ENCODE measurements at regions not wholly inside any gene's neighbourhood (a gene's known extent, or its start where the extent isn't known, plus 50 kb on each side); places are given as distances from the start of the nearest gene placed in this dataset.
"Not testable (repeated sequence)": the region's sequence is repeated elsewhere in the genome, so short reads cannot be mapped to it uniquely, and the experiment has no call there.

DNA sequence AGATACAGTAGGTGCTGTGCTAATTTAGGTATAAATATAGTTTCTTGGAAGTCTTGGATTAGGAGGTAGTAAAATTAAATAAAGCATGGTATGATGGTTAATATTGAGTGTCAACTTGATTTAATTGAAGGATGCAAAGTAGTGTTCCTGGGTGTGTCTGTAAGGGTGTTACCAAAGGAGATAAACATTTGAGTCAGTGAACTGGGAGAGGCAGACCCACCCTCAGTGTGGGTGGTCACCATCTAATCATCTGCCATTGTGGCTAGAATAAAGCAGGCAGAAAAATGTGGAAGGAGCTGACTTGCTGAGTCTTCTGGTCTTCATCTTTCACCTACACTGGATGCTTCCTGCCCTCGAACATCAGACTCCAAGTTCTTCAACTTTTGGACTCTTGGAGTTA is 153.7 kb upstream of the GK2 start:
- Histone ChIP-seq H3K27ac (no peak overlapping the region), H3K36me3 (no peaks in the 10 kb centered on the region), H3K27me3 (no peaks in the 10 kb centered on the region), H3K9me3 (no peaks in the 10 kb centered on the region), H3K4me3 (no peak overlapping the region), H3K4me1 (no peaks in the 10 kb centered on the region)
- ATAC-seq (no peak), DNase-seq (no peak)
- intact Hi-C loops (cut with DNase I), result no loop called here
- TF ChIP-seq, protein P1, sequence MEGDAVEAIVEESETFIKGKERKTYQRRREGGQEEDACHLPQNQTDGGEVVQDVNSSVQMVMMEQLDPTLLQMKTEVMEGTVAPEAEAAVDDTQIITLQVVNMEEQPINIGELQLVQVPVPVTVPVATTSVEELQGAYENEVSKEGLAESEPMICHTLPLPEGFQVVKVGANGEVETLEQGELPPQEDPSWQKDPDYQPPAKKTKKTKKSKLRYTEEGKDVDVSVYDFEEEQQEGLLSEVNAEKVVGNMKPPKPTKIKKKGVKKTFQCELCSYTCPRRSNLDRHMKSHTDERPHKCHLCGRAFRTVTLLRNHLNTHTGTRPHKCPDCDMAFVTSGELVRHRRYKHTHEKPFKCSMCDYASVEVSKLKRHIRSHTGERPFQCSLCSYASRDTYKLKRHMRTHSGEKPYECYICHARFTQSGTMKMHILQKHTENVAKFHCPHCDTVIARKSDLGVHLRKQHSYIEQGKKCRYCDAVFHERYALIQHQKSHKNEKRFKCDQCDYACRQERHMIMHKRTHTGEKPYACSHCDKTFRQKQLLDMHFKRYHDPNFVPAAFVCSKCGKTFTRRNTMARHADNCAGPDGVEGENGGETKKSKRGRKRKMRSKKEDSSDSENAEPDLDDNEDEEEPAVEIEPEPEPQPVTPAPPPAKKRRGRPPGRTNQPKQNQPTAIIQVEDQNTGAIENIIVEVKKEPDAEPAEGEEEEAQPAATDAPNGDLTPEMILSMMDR (IDR thresholded peaks at IDR 0.05), result no peak

DNA sequence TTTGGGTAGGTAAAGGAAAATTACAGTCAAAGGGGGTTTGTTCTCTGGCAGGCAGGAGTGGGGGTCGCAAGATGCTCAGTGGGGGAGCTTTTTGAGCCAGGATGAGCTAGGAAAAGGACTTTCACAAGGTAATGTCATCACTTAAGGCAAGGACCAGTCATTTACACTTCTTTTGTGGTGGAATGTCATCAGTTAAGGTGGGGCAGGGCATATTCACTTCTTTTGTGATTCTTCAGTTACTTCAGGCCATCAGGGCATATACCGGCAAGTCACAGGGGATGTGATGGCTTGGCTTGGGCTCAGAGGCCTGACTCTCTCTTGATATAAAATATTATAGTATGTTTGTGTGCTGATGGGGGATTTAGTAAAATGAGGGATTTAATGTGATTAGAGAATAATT is 151.4 kb upstream of the GK2 start:
- H3K36me3 ChIP-seq; H3K9me3 ChIP-seq; H3K27me3 ChIP-seq; ATAC-seq; intact Hi-C loops (cut with DNase I); H3K27ac ChIP-seq; DNase-seq; H3K4me1 ChIP-seq; H3K4me3 ChIP-seq: not testable (repeated sequence)

DNA sequence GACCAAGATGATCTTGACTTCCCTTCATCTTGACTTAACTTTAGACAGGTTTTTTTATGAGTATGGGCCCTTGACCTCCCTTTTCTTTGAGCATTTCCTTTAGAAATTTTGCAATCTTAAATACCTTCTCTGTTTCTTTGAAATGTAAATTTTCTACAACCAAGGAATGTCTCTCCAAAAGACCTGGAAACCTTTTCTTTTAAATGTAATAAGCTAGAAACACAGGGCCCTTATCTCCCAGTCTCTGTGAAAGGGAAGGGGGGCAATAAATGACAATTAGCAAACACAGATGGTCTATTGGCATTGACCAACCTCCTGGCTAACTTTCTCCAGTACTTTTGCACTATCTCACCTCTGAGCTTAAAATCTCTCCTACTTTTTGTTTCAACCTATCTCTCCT is 144.3 kb upstream of the GK2 start:
- intact Hi-C loops (cut with DNase I), result no loop called here
- ATAC-seq, result no peak
- TF ChIP-seq, protein P1 (IDR thresholded peaks at IDR 0.05), result no peak
- Histone ChIP-seq H3K27me3 (no peaks in the 10 kb centered on the region), H3K4me1 (no peaks in the 10 kb centered on the region), H3K27ac (no peak overlapping the region), H3K4me3 (no peak overlapping the region), H3K9me3 (peaks cover 0 to 7% of the 10 kb centered on the region in 2 donors), H3K36me3 (no peaks in the 10 kb centered on the region)
- DNase-seq, result no peak

DNA sequence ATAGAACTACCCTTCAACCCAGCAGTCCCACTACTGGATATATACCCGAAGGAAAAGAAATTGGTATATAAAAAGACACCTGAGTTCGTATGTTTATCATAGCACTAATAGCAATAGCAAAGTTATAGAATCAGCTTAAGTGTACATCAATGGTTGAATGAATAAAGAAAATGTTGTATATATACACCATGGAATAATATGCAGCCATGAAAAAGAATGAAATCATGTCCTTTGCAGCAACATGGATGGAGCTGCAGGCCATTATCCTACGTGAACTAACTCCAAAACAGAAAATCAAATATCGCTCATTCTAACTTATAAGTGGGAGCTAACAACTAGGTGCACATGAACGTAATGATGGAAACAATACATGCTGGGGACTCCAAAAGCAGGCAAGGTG is 143.5 kb upstream of the GK2 start:
- no peaks in the 10 kb centered on the region for H3K36me3 ChIP-seq
- no peak overlapping the region for H3K27ac ChIP-seq
- H3K4me1 ChIP-seq, result no peaks in the 10 kb centered on the region
- TF ChIP-seq, protein P1 (IDR thresholded peaks at IDR 0.05), result no peak
- no peaks in the 10 kb centered on the region for H3K27me3 ChIP-seq
- ATAC-seq (no peak), DNase-seq (no peak)
- peaks cover 0 to 7% of the 10 kb centered on the region in 2 donors for H3K9me3 ChIP-seq
- intact Hi-C loops (cut with DNase I), result no loop called here
- no peak overlapping the region for H3K4me3 ChIP-seq

DNA sequence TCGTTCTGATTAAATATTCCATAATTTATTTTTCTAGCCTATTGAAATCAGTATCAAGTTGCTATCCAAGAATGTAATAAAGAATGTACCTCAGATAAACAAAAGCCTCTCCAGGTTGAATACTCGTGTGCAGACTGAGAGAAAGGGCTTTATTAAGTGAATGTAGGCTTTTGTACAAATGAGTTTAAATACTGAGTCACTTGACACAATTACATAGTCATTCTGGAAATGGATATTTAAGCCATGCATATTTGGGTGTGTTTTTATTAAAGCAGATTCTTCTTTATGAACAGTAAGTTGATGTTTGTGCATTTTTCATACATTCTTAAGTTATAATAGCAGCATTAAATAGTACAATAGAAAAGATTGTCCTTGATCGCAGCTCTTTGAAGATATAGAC is 139.8 kb upstream of the GK2 start:
- H3K9me3 ChIP-seq, result peaks cover 0 to 7% of the 10 kb centered on the region in 2 donors
- TF ChIP-seq, protein P1 (IDR thresholded peaks at IDR 0.05), result no peak
- no peaks in the 10 kb centered on the region for H3K36me3 ChIP-seq
- ATAC-seq (no peak), DNase-seq (no peak)
- no peak overlapping the region for H3K4me3 ChIP-seq
- H3K4me1 ChIP-seq, result no peaks in the 10 kb centered on the region
- intact Hi-C loops (cut with DNase I), result no loop called here
- H3K27ac ChIP-seq, result no peak overlapping the region
- H3K27me3 ChIP-seq, result no peaks in the 10 kb centered on the region

DNA sequence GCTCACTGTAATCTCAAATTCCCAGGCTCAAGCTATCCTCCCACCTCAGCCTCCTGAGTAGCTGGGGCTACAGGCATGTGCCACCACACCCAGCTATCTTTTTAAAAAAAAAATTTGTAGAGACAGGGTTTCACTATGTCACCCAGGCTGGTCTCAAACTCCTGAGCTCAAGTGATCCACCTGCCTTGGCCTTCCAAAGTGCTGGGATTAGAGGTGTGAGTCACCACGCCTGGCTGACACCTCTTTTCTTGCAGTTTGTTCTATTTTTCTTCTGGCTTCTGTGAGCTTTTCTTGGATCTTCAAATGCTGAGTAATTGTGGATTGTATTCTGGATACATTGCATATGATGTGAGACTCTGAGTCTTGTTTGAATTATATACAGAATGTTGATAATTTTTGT is 137.3 kb upstream of the GK2 start:
- ATAC-seq; DNase-seq; H3K4me3 ChIP-seq; H3K4me1 ChIP-seq; intact Hi-C loops (cut with DNase I); H3K27ac ChIP-seq; H3K9me3 ChIP-seq; H3K27me3 ChIP-seq; H3K36me3 ChIP-seq: not testable (repeated sequence)

All from left lung (tissue), 4 donors.